ENCODE measurements at regions not wholly inside any gene's neighbourhood (a gene's known extent, or its start where the extent isn't known, plus 50 kb on each side); places are given as distances from the start of the nearest gene placed in this dataset.

DNA sequence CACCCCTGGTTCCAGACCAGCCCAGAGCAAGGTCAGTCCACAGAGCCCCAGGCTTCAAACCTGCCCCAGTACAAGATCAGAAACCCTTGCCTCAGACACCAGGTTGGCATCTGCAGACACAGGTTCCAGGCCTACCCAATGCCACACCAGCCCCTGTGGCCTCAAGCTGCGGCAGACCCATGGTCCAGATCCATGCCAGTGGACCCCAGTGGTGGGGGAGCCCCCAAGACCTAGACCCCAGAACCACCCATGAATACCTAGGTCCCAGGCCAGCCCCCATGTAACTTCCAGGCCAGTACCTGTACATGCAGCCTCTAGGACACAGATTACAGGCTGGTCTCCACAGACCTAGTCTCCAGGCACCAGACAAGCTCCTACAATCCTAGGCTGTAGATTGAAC lies 1019.3 kb downstream of the JRKL start:
- TF ChIP-seq CTCF (IDR thresholded peaks at IDR 0.05; ENCODE audit: insufficient read depth, low read length), result no peak
- no peak overlapping the region for H3K4me3 ChIP-seq (ENCODE audit: low read depth, low read length)
- no peak for DNase-seq (ENCODE audit: low read depth)

- H3K4me3 ChIP-seq (ENCODE audit: low read depth, low read length), result no peak overlapping the region
- DNase-seq (ENCODE audit: low read depth), result no peak
- no peak for TF ChIP-seq CTCF (IDR thresholded peaks at IDR 0.05; ENCODE audit: insufficient read depth, low read length)
Observed at GRCh38 chr11:97414801-97415200, 1025.0 kb downstream of the JRKL start.

DNA sequence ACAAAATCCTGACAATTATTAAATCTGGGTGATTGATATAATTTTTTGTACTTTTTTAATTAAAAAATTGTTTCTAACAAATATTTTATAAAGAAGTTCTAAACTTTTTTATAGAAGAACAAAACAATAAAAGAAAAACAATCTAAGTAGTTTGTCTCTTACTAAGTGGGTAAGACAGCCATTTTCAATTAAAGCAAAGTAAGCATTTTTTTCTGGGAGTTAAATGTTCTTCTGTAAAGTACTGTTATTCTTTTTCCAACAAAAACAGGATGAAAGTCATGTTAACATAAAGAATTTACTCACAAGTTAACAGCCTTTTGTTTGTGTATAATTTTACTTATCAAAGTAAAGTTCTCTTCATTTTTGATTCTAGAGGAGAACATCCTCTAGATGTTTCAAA lies 1029.9 kb downstream of the JRKL start:
- no peak for TF ChIP-seq CTCF (IDR thresholded peaks at IDR 0.05; ENCODE audit: insufficient read depth, low read length)
- no peak overlapping the region for H3K4me3 ChIP-seq (ENCODE audit: low read depth, low read length)
- DNase-seq (ENCODE audit: low read depth), result no peak

DNA sequence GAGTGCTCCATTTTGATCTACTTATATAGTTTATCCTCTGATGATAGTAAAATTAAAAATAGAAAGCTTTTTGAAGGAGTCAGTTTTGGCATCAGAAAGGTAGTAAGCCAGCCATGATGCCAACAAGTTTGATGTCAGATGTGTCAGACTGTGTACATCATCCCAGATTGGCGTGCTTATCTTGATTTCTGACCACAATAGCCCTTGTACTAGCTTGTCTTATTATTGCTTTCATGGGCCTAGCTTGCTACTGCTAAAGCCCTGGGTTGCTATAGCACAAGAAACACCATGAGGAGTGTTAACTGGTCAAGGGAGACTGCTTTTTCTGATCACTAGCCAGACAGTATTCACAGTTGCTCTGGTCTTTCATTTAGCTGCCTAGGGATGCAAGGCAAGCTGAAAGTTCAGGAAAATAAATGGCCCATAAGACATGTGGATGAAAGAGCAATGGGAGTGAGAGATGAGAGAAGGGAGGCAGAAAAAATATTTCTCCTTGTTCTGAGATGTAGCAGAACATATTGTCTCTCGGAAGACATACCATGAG lies 1038.5 kb downstream of the JRKL start:
- DNase-seq (ENCODE audit: low read depth), result no peak
- no peak overlapping the region for H3K4me3 ChIP-seq (ENCODE audit: low read depth, low read length)
- TF ChIP-seq CTCF (IDR thresholded peaks at IDR 0.05; ENCODE audit: insufficient read depth, low read length), result no peak

- no peak overlapping the region for H3K4me3 ChIP-seq (ENCODE audit: low read depth, low read length)
- no peak for TF ChIP-seq CTCF (IDR thresholded peaks at IDR 0.05; ENCODE audit: insufficient read depth, low read length)
Observed at GRCh38 chr11:97430877-97431276, 1041.1 kb downstream of the JRKL start.

GRCh38 chr11:97432926-97433325 lies 1043.1 kb downstream of the JRKL start:
- no peak overlapping the region for H3K4me3 ChIP-seq (ENCODE audit: low read depth, low read length)
- no peak for DNase-seq (ENCODE audit: low read depth)
- no peak for TF ChIP-seq CTCF (IDR thresholded peaks at IDR 0.05; ENCODE audit: insufficient read depth, low read length)

More at GRCh38 chr11:97430877-97431276, 1041.1 kb downstream of the JRKL start:
- no peak for DNase-seq (ENCODE audit: low read depth)

DNA sequence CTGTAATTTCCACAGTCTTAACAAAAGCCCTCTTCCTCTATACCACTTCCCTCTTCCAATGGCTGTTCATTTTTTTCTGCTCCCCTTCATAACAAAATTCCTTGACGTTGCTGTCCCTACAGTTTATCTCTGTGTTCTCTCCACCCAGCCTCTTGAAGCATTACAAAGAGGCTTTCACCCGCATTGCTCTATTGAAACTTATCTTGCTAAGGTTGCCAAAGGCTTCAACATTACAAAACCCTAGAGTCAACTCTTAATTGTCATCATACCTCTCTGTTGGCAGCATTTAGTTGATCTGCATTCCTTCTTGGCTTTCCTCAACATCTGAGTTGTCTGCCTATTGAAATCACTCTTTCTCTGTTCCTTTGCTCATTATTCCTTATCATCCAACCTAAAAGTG lies 1055.7 kb downstream of the JRKL start:
- DNase-seq (ENCODE audit: low read depth), result no peak
- no peak for TF ChIP-seq CTCF (IDR thresholded peaks at IDR 0.05; ENCODE audit: insufficient read depth, low read length)
- no peak overlapping the region for H3K4me3 ChIP-seq (ENCODE audit: low read depth, low read length)

Measured in fibroblast of the aortic adventitia (primary cell).